ENCODE measurements at regions not wholly inside any gene's neighbourhood (a gene's known extent, or its start where the extent isn't known, plus 50 kb on each side); places are given as distances from the start of the nearest gene placed in this dataset.

DNA sequence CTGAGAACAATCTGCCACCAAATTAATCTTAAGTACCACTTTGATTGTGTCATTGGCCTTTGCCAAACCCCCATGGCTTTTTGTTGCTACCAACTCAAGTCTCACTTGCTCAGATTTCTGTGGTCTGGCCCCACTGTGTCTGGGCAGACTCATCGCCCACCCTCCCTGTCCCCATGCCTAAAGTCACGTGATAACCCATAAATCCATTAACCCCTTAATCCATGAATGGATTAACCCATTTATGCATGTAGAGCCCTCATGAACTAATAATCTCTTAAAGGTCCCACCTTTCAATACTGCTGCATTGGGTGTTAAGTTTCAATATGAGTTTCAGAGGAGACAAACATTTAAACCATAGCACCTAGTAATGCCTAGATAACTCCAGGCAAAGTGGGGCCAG, 78.5 kb upstream of the BLTP1 start:
- TF ChIP-seq POLR2A (IDR thresholded peaks at IDR 0.05) (no peak), EP300 (IDR thresholded peaks at IDR 0.05) (no peak)
- TF ChIP-seq, protein P1, sequence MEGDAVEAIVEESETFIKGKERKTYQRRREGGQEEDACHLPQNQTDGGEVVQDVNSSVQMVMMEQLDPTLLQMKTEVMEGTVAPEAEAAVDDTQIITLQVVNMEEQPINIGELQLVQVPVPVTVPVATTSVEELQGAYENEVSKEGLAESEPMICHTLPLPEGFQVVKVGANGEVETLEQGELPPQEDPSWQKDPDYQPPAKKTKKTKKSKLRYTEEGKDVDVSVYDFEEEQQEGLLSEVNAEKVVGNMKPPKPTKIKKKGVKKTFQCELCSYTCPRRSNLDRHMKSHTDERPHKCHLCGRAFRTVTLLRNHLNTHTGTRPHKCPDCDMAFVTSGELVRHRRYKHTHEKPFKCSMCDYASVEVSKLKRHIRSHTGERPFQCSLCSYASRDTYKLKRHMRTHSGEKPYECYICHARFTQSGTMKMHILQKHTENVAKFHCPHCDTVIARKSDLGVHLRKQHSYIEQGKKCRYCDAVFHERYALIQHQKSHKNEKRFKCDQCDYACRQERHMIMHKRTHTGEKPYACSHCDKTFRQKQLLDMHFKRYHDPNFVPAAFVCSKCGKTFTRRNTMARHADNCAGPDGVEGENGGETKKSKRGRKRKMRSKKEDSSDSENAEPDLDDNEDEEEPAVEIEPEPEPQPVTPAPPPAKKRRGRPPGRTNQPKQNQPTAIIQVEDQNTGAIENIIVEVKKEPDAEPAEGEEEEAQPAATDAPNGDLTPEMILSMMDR (IDR thresholded peaks at IDR 0.05), result no peak
- Histone ChIP-seq H3K4me1 (no peaks in the 10 kb centered on the region), H3K36me3 (no peaks in the 10 kb centered on the region), H3K27me3 (no peaks in the 10 kb centered on the region), H3K4me3 (no peak overlapping the region), H3K27ac (no peak overlapping the region), H3K9me3 (no peaks in the 10 kb centered on the region)
- WGBS, 2 donors, result 26 to 35% methylated on average over 2 of the region's 2 CpGs
- no peak for DNase-seq (ENCODE audit: low spot score in 2 of 2)

DNA sequence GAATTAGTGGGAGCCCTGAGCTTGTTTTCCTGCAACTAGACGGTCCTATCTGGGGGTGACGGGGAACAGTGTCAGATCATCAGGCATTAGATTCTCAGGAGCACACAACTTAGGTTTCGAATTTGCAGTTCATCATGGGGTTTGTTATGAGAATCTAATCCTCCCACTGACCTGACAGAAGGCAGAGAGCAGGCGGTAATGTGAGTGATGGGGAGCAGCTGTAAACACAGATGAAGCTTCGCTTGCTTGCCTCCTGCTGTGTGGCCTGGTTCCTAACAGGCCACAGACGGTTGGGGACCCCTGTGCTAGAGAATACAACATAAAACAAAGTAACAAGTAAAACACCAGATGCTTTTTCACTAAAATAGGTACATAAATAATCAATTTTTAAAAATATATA, 86.2 kb upstream of the BLTP1 start:
- H3K36me3 ChIP-seq, result no peaks in the 10 kb centered on the region
- TF ChIP-seq, protein P1 (IDR thresholded peaks at IDR 0.05), result no peak
- TF ChIP-seq POLR2A (IDR thresholded peaks at IDR 0.05) (no peak), EP300 (IDR thresholded peaks at IDR 0.05) (no peak)
- WGBS, 2 donors, result 63 to 67% methylated on average over 6 of the region's 6 CpGs

DNA sequence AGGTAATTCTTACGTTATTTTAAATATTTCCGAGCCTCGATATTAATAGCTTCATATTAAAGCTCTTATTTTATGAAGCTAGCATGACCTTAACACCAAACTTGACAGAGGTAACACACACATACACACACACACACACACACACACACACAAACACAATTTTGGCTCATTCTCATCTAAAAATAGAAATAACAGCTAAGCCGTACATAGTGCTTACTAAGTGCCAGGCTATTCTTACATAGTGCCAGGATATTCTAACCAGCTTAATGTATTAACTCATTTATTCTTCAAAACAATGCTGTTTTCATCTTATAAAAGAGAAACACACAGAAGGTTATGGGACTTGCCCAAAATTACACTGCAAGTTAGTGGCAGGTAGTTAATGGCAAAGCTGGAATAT, 87.0 kb upstream of the BLTP1 start:
- H3K4me3 ChIP-seq, result no peak overlapping the region
- H3K36me3 ChIP-seq, result no peaks in the 10 kb centered on the region
- H3K9me3 ChIP-seq, result no peaks in the 10 kb centered on the region
- no peak overlapping the region for H3K27ac ChIP-seq
- 82 to 84% methylated on average over 4 of the region's 4 CpGs for WGBS, 2 donors
- TF ChIP-seq, protein P1 (IDR thresholded peaks at IDR 0.05), result no peak
- TF ChIP-seq POLR2A (IDR thresholded peaks at IDR 0.05) (no peak), EP300 (IDR thresholded peaks at IDR 0.05) (no peak)
- no peaks in the 10 kb centered on the region for H3K27me3 ChIP-seq
- H3K4me1 ChIP-seq, result no peaks in the 10 kb centered on the region
- no peak for DNase-seq (ENCODE audit: low spot score in 2 of 2)

More for the DNA sequence above, 86.2 kb upstream of the BLTP1 start:
- Histone ChIP-seq H3K4me1 (no peaks in the 10 kb centered on the region), H3K27ac (no peak overlapping the region), H3K4me3 (no peak overlapping the region), H3K27me3 (no peaks in the 10 kb centered on the region), H3K9me3 (no peaks in the 10 kb centered on the region)
- no peak for DNase-seq (ENCODE audit: low spot score in 2 of 2)

DNA sequence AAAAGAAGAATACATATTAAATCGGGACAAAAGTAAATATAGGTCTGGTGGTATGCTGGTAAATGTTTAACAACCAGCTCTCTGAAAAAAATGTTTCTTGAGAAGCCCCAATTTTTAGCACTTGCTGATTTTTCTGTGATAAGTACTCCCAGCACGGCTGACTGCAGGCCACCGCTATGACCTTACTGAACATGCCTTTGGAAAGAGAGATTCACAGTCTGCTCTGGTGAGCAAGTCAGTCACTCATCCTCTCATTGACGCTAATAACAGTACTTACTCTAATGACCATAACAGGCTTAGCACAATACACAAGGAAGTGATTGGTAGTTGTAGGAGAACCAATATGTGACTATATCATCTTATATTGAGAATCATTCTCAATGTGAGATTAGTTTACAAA, 98.9 kb upstream of the BLTP1 start:
- Histone ChIP-seq H3K36me3 (no peaks in the 10 kb centered on the region), H3K27me3 (no peaks in the 10 kb centered on the region), H3K4me1 (no peaks in the 10 kb centered on the region), H3K4me3 (no peak overlapping the region), H3K9me3 (peaks cover 0 to 3% (median 0%) of the 10 kb centered on the region in 4 donors), H3K27ac (no peak overlapping the region)
- 64 to 70% methylated on average over 4 of the region's 4 CpGs for WGBS, 2 donors
- DNase-seq (ENCODE audit: low spot score in 2 of 2), result no peak
- TF ChIP-seq POLR2A (IDR thresholded peaks at IDR 0.05) (no peak), EP300 (IDR thresholded peaks at IDR 0.05) (no peak)
- TF ChIP-seq, protein P1 (IDR thresholded peaks at IDR 0.05), result no peak

DNA sequence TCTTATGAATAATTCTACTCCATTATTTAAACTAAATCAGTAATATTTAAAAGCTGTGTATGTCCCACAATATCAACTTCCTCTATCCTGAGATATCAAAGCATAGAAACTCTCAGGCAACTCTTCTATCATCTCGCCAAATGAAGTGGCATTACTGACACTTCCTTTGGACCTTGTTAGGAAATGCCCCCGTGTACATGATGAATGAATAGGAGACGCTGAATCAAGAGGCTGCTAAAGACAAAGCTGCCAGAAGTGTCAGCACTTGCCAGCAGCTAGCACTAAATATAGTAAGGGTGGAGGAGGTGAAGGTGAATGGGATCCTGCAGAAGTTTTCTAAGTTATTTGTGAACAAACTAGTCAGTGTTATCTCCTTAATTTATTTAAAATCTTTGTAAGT, 99.5 kb upstream of the BLTP1 start:
- Histone ChIP-seq H3K36me3 (no peaks in the 10 kb centered on the region), H3K27ac (no peak overlapping the region), H3K4me3 (no peak overlapping the region), H3K27me3 (no peaks in the 10 kb centered on the region), H3K9me3 (peaks cover 0 to 3% (median 0%) of the 10 kb centered on the region in 4 donors), H3K4me1 (no peaks in the 10 kb centered on the region)
- no peak for TF ChIP-seq EP300 (IDR thresholded peaks at IDR 0.05)
- TF ChIP-seq, protein P1 (IDR thresholded peaks at IDR 0.05), result no peak
- no peak for TF ChIP-seq POLR2A (IDR thresholded peaks at IDR 0.05)
- 23 to 24% methylated on average over 3 of the region's 3 CpGs for WGBS, 2 donors
- DNase-seq (ENCODE audit: low spot score in 2 of 2), result no peak
